ENCODE measurements at regions not wholly inside any gene's neighbourhood (a gene's known extent, or its start where the extent isn't known, plus 50 kb on each side); places are given as distances from the start of the nearest gene placed in this dataset.
"Not testable (repeated sequence)": the region's sequence is repeated elsewhere in the genome, so short reads cannot be mapped to it uniquely, and the experiment has no call there.

DNA sequence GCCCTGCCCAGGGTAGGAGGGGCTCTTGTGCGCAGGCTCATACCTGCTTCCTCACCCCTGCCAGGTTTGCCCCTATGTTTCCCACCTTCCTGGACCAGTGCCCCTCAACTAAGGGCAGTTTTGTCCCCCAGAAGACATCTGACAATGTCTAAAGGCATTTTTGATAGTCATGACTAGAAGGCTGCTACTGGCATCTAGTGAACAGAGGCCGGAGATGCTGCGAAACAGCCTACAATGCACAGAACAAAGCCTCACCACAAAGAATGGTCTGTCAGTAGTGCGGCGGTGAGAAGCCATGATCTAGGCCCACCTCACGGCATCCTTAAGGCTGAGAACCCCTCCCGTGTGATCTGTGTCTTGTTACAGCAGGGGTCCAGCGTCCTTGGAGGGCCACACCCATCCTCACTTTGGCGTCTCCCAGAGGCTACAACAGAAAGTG, 96.0 kb downstream of the TMEM17 start:
- DNase-seq = no peak

DNA sequence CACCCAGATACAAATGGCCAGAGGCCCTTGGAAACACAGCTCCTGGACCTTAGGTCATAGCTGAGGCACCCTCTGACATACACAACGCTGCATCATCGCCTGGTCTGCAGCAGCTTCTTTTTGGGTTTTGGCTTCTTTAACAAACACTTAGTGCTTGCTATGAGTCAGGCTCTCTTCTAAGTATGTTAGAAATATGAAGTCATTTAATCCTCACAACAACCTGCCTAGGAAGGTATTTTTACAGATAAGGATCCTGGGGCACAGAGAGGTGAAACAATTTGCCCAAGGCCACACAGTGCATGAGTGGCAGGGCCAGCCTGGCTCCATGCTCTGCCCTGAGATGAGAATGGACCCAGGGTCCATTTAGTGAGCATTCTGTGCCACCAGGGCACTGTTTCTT, 96.6 kb downstream of the TMEM17 start:
- no peak for DNase-seq

DNA sequence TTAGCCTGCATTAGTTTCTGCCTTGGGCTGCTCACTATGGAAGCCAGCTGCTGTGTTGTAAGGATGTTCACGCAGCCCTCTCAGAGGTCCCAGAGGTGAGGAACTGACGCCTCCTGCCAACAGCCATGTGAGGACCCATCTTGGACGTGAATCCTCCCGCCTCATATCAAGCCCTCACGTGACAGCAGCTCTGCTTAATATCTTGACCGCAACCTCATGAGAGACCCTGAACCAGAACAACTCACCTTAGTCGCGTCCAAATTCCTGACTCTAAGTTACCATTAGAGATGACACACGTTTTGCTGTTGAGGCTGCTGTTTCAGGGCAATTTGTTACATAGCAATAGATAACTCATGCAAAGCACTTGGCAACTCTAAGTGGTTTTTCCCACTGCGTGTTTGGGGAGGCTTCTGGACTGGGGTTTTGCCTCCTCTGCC, 97.7 kb downstream of the TMEM17 start:
- no peak for DNase-seq

DNA sequence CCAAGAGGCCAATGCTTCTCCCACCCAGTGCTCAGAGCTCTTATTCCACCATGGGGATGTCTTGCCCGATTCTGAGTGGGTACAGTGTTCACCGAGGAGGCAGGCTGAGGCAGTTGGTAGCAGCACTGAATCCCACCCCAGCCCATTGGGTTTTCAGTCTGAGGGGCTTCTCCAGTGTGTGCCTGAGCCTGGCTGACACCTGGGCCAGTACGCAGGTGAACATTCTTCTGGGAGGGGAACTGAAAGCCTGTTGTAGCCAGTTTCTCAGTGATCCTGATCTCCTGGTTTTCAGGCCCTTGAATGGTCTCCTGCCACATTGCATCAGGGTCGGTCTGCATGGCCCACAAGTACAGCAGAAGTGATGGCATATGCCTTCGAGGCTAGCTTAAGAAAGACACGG, 98.2 kb downstream of the TMEM17 start:
- no peak for DNase-seq

DNA sequence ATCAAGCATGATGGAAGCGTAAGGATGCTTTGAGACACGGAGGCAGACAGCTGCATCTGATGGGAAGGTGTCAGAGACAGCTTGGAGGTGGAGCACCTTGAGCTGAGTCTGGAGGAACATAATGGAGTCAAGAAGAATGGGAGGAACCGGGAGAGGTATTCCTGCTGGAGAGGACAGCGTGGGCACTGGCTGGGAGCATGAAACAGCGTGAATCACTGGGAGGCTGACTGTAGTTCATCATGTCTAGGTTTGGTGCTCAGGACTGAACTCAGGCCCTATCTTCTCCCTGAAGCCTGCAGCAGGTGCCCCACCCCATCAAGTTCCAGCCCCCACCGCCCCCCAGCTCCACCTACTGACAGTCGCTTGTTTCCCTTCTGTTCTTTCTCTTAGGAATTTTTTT, 98.6 kb downstream of the TMEM17 start:
- DNase-seq = no peak

DNA sequence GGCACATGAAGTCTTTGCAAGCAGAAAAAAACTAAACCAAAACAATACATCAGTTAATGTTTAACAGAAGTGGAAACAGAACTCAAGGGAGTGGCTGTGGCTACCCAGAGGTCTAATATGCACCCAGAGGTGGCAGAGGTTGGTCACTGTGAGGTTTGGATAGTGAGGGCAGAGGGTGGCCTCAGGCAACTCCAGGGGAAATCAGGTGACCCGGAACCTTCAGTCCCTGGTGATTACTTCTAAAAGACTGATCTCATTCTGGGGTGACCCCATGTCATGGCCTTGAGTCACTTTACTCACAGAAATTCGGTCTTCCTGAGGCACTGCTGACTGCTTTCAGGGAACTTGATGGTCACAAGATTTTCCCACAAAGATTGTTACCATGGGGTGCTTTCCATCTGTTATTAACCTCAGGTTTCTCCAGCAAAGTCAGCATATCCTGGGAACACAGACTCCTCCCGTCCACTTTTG, 99.4 kb downstream of the TMEM17 start:
- DNase-seq = no peak

DNA sequence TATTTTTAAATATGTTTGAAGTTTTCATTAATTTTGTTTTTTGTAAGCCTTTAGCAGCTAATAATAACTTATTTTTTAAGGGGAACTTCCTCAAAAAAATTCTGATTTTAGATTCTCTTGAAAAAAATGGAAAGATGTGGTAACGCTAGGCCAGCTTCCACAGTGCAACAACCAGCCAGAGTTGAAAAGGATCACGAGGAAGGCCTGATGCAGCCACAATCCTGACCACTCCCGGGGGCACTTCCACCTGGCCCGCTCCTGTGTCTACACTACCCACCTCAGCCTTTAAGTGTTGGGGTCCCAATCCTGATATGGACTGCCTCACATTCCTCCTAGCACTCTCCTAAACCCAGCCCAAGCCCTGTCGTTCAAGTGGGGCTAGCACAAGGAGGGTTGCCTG, 101.1 kb downstream of the TMEM17 start:
- DNase-seq = no peak

DNA sequence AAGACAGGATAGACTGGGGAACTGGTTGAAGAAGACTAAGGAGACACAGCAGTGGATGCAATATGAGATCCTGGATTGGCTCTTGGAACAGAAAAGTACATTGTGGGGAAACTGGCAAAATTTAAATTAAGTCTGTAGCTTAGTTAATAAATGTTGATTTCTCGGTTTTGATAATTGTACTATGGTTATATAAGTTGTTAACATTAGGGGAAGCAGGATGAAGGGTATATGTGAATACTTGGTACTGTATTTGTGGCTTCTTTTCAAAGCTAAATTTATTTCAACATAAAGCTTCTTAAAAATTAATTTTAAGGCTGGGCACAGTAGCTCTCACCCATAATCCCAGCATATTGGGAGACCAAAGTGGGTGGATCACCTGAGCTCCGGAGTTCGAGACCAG, 103.8 kb downstream of the TMEM17 start:
- DNase-seq = no peak

DNA sequence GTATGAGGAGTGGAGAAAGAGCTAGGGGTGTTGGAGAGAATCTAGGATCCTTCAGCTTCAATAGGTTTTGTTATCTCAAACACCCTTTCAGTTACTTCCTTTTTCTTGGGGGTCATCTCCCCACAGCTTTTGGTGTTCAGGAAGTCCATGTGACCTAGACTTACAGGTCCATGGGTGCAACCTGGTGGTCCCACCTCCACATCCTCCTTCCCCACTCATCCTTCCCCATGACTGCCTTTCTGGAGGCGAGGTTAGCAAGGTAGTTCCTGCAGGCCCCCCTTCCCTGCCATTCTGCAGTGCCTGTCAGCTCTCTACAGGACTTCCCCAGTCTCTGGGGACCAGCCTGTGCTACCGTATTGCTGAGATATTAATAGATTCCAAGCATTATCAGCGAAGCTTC, 107.6 kb downstream of the TMEM17 start:
- DNase-seq = no peak

DNA sequence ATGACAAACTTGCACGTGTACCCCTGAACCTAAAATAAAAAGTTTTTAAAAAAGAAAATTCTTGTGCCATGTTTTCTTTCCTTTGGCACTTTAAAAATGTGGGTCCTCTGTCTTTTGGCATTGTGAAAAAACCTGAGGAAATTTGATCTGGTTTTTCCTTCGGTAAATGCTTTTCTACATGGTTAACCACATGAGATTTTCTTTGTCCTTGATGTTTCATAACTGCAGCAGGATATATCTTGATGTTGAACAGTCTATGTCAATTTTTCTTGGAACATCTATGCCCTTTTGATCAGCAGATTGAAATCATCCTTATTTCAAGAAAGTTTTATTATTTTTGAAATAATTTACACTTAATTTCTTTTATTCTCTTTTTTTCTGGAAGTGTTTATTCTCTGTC, 109.1 kb downstream of the TMEM17 start:
- no peak for DNase-seq

DNA sequence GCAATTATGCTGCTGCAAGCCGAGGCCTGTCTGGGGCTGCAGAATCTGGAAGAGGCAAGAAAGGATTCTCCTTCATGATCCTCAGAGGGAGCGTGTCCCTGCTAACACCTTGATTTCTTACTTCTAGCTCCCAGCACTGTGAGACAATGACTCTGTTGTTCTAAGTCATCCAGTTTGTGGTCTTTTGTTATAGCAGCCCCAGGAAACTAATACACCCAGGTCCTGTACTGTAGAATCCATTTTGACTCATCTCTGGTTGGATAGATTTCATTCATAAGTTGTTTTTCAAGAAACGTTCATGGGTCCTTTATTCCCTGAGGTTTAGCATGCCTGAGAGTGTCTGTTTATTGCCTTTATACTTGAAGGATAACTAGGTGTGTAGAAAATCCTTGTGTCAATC, 112.7 kb downstream of the TMEM17 start:
- DNase-seq = no peak

DNA sequence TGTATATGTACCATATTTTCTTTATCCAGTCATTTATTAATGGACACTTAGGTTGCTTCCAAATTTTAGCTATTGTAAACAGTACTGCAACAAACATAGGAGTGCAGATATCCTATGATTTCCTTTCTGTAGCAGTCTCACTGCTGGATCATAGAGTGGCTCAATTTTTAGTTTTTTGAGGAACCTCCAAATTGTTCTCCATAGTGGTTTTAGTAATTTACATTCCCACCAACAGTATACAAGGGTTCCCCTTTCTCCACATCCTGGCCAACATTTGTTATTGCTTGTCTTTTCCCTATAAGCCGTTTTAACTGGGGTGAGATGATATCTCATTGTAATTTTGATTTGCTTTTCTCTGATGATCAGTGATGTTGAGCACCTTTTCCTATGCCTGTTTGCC, 114.3 kb downstream of the TMEM17 start:
- DNase-seq = no peak

DNA sequence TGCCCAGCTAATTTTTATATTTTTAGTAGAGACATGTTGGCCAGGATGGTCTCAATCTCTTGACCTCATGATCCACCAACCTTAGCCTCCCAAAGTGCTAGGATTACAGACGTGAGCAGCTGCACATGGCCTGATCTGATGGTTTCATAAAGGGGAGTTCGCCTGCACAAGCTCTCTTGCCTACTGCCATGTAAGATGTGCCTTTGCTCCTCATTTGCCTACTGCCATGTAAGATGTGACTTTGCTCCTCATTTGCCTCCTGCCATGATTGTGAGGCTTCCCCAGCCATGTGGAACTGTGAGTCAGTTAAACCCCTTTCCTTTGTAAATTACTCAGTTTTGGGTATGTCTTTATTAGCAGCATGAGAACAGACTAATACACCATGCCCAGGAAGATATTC, 119.6 kb downstream of the TMEM17 start:
- not testable (repeated sequence) for DNase-seq

DNA sequence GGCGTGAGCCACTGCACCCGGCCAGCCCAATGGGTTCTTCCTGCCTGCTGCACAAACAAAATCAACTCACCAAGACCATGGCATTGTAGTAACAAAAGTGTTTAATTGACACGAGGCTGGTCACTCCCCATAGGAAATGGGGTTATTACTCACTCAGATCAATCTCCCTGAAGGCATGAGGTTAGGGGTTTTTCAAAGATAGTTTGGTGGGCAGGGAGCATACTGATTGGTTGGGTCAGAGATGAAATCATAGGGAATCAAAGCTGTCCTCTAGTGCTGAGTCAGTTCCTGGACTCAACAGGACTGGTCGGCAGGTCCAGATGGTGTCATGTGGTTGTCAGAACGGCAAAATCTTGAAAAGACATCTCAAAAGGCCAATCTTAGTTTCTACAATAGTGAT, 122.1 kb downstream of the TMEM17 start:
- DNase-seq = no peak

DNA sequence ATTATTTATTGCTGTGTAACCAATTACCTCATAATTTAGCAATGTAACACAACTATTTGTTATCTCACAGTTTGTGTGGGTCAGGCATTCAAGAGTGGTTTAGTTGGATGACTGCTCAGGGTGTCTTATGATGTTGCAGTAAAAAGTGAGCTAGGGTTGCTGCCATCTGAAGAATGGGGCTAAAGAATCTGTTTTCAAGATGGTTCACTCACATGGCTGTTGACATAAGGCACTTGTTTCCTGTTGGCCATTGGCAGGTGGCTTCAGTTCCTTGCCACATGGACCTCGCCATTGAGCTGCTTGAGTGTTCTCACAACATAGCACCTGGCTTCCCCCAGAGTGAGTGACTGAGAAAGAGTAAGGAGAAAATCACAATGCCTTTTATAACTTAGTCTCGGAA, 123.2 kb downstream of the TMEM17 start:
- DNase-seq = no peak

DNA sequence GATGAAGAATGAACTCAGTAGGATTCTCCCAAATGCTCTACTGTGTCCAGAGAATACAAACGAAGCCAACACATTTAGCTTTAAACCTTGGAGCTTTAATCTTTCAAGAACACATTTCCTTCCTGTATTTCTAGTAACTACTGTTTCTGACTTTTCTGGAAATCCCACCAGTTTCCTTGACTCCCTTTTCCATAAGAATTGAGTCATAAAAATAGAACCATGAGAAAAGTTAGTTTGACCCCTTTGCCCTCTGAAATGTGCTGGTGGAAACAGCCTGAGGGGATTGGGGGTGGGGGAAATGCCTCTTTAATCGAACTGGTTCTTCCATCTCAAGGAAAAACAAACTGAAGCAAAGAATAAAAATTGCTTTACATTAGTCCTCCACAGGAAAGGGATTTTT, 123.9 kb downstream of the TMEM17 start:
- DNase-seq = no peak

DNA sequence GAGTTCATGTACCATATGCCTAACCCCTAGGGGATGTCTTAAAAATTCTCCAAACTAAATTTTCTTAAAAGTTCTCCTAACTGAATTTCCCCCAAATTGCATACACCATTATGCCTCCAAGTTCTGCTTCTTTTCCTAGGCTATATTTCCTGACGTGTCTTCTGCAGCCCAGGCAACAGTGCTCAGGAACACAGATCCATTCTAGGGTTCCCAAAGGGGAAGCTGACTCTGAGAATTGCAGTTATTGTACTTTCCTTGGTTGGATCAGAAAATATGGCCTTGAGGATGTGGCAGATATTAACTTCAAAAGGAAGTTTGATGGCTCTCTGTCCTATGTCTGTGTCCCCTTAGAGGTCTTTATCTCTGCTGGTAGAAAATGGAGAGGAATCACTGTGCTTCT, 124.3 kb downstream of the TMEM17 start:
- DNase-seq = no peak

DNA sequence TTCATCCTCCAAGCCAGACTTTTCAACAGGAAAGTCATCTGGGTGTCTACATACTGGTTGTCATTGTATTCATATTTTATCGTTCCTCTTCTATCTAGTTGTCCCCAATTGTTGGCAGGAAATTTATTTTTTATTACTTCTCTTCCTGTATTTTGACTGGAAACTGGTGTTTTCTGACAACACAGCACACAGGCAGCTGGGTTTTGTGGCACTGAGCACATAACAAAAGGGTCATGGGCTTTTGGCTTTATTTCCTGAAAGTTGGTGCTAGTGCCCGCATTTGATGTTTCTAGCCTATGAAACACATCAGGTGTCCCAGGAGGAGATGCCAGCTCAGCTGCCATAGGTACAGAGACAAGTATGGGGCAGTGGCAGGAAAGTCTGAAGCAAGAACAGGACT, 126.4 kb downstream of the TMEM17 start:
- DNase-seq = no peak

DNA sequence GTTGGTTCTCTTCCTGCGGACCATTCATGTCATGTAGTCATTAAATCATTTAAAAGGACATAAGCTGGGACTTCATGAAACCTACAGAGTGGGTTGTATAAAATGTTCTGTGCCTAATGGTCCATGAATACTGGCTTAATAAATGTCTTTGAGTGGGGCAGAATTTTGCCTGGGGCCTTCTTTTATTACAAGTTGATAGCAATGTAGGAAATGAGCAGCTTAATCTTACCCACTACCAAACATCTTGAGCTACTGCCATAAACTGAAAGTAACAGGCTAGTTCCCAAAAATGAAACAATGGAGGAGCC, 130.9 kb downstream of the TMEM17 start:
- DNase-seq = peak; percentile 13 to 21

DNA sequence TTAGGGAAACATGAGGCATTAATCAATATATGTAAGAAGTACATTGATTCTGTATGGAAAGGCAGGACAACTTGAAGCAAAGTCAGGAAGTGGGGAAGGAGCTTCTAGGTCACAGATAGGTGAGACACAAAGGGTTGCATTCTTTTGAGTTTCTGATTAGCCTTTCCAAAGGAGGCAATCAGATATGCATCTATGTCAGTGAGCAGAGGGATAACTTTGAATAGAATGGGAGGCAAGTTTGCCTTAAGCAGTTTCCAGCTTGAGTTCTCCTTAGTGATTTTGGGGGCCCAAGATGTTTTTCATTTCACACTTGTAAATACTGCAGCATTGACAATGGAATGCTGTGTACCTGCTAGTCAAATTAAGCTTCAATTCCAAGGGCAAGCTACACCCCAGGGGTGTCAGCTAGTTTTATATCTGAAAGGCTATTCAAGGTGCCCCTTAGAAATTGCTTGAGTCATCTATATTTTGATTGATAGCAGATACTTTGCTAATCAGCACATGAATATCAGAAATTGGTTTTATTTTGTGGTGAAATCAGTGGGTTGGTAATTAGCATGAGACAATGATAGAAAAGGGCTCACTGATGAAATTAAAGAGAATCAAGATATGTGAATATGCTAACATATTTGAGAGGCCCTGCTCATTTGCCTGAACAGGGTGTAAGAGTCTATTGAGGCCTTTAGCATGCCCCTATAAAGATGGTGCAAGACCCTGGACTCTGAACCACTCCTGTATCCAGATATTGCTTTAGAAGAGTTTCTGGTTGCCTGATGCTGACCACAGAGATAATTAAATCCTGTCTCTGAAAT, 131.5 kb downstream of the TMEM17 start:
- no peak for DNase-seq

DNA sequence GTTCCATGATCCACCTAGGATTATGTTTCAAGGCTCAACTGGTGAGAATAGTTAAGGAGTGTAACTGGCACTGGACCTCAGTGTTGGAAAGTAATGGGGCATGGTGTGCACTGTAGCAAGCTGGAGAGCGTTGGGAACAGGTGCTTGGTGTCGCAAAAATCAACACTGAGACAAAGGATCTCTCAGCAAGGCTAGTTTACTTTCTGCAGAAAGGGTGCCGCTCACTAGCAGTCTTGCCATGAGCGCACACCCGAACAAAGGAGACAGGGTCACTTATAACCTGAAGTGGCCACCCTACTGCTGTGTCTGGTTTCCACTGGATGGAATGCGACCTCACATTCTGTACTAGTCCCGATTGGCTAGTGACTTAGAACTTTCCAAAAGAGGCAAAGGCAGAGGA, 133.2 kb downstream of the TMEM17 start:
- DNase-seq = no peak

DNA sequence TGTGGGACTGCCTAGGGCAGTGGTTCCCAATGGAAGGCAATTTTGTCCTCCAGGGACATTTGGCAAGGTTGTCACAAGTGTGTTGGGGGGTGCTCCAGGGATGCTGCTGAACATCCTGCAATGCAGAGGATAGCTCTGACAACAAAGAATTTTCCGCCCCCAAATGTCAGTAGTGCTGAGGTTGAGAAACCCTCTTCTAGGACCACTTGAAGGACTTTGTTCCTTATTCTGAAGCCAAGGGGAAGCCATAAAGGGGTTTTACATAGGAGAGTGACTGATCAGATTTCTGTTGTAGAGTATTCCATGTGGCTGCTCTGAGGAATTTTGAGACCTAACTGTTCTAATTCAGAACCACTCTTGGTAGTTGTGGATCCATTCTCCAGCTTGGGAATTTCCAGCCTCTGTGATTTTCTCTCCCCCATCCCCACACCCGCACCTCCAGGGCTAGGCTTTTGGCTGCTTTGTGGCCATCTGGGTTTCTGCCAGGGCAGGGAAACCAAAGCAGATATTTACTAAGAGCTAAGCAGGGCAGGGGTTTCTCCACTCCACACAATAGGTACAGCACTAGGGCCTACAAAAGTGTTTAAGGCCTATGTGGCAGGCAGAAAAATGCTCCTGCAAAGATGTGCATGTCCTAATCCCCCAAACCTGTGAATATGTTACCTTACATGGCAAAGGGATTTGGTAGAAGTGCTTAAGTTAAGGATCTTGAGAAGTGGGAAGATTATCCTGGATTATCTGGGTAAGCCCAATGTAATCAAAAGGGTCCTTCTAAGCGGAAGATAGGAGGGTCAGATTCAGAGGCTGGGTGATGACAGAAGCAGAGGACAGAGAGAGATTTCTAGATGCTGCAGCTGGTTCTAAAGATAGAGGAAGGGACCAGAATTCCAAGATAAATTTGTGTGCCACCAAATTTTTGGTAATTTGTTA, 135.4 kb downstream of the TMEM17 start:
- no peak for DNase-seq

DNA sequence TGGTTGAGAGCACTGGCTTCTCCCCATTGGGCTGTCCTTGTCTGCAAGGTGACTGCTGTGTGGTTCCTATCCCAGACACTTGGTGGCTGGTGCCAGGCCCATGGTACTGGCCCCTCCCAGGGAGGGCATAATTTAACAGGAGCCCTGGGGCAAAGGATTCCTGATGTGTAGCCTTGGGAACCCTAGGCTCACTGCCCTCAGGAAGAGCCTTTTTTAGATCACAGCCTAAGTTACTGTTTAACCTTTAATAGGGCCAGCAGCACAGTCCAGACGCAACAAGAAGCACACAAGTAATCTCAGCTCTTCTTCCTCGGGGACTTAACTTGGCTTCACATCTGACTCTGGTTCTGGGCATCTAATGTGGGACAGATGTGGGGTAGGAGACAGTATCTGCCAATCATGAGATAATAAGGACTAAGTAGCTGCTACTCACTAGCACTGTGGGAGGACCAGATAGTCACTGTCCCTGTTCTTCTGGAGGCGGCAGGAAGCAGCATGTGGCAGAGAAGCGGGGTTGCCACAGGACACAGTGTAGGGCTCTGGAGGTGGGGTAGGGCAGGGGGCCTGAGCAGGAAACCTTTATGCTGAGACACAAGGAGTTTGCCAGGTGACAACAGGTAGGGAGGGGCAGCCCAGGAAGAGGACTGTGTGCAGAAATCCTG, 136.3 kb downstream of the TMEM17 start:
- no peak for DNase-seq
